GM21360 (cell line): ENCODE measurements at regions not wholly inside any gene's neighbourhood (a gene's known extent, or its start where the extent isn't known, plus 50 kb on each side); places are given as distances from the start of the nearest gene placed in this dataset.
A peak's percentile ranks its signal among the peaks of the same experiment; 100 is the strongest.
"Not testable (repeated sequence)": the region's sequence is repeated elsewhere in the genome, so short reads cannot be mapped to it uniquely, and the experiment has no call there.

Experiments used
- ATAC-seq: cut with Tn5 transposase; IDR thresholded peaks from one replicate; pipeline ENCODE4 v1.9.1; 2021; ENCODE audit warnings: mild to moderate bottlenecking, moderate library complexity; ENCODE audit not compliant: unreplicated experiment

GRCh38 chr2:39837856-39838453 is 58.9 kb upstream of the THUMPD2 start:
- peak; percentile 97 for ATAC-seq

GRCh38 chr2:39836638-39837037 is 57.6 kb upstream of the THUMPD2 start:
- ATAC-seq = no peak

GRCh38 chr2:39834426-39834825 is 55.4 kb upstream of the THUMPD2 start:
- ATAC-seq = no peak

- ATAC-seq = not testable (repeated sequence)
Observed at GRCh38 chr2:39830610-39831009, 51.6 kb upstream of the THUMPD2 start.
